ENCODE measurements at regions not wholly inside any gene's neighbourhood (a gene's known extent, or its start where the extent isn't known, plus 50 kb on each side); places are given as distances from the start of the nearest gene placed in this dataset.

- H3K4me2 ChIP-seq, result no peak overlapping the region
- H3K9me3 ChIP-seq (ENCODE audit: low read depth), result no peaks in the 10 kb centered on the region
- H3K27ac ChIP-seq, result no peak overlapping the region
- H3K4me1 ChIP-seq (ENCODE audit: insufficient read depth), result no peaks in the 10 kb centered on the region
- WGBS (ENCODE audit: low lambda C conversion rate, missing lambda C conversion rate), result 100% methylated on average over 1 of the region's 1 CpG
- no peak for DNase-seq (ENCODE audit: low spot score)
- H3K79me2 ChIP-seq, result no peaks in the 10 kb centered on the region
- no peaks in the 10 kb centered on the region for H3K9me2 ChIP-seq (replicated peaks; ENCODE audit: insufficient read depth)
- no peak overlapping the region for H2AFZ ChIP-seq
- H3K4me3 ChIP-seq, result no peak overlapping the region
- H3K27me3 ChIP-seq, result no peaks in the 10 kb centered on the region
- H4K20me1 ChIP-seq (ENCODE audit: insufficient read depth, poor library complexity, severe bottlenecking), result no peaks in the 10 kb centered on the region
- TF ChIP-seq EZH2 (IDR thresholded peaks at IDR 0.05; ENCODE audit: borderline replicate concordance), result no peak
- H3K36me3 ChIP-seq (replicated peaks; ENCODE audit: insufficient read depth, low read depth), result no peaks in the 10 kb centered on the region
Measured at GRCh38 chr2:235257590-235257989, 236.3 kb upstream of the AGAP1 start.

DNA sequence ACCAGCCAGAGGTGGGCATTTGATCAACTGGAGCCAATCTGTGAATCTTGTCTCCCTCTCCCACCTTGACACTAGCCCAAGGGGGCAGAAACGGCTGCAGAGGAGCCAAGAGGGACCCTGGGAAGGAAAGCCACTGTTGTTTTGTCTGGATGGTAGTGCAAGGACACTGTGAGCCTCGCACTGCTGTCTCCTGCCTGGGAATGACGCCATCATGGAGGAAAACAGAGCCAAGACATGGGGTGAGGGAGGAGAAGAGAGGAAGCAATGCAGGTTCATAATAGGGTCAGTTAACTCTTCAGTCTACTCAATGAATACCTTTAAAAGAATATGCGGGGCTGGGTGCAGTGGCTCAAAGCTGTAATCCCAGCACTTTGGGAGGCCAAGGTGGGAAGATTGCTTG lies 231.1 kb upstream of the AGAP1 start:
- no peak for TF ChIP-seq EZH2 (IDR thresholded peaks at IDR 0.05; ENCODE audit: borderline replicate concordance)
- TF ChIP-seq CTCF (IDR thresholded peaks at IDR 0.05; ENCODE audit: poor library complexity), result no peak
- TF ChIP-seq EZH2phosphoT487 (IDR thresholded peaks at IDR 0.05; ENCODE audit: low read depth, severe bottlenecking, unreplicated experiment), result no peak
- no peak for DNase-seq (ENCODE audit: low spot score)
- WGBS (ENCODE audit: low lambda C conversion rate, missing lambda C conversion rate), result 95% methylated on average over 4 of the region's 4 CpGs
- no peaks in the 10 kb centered on the region for H3K27me3 ChIP-seq
- H3K4me3 ChIP-seq, result no peak overlapping the region
- H3K9me2 ChIP-seq (replicated peaks; ENCODE audit: insufficient read depth), result no peaks in the 10 kb centered on the region
- no peaks in the 10 kb centered on the region for H3K4me1 ChIP-seq (ENCODE audit: insufficient read depth)
- no peaks in the 10 kb centered on the region for H3K36me3 ChIP-seq (replicated peaks; ENCODE audit: insufficient read depth, low read depth)
- no peaks in the 10 kb centered on the region for H3K79me2 ChIP-seq
- H3K9me3 ChIP-seq (ENCODE audit: low read depth), result no peaks in the 10 kb centered on the region
- no peaks in the 10 kb centered on the region for H4K20me1 ChIP-seq (ENCODE audit: insufficient read depth, poor library complexity, severe bottlenecking)
- H3K27ac ChIP-seq, result no peak overlapping the region
- H2AFZ ChIP-seq, result no peak overlapping the region
- H3K4me2 ChIP-seq, result no peak overlapping the region

GRCh38 chr2:235263205-235264120 lies 230.4 kb upstream of the AGAP1 start:
- peak; percentile 89 for DNase-seq (ENCODE audit: low spot score)
- Histone ChIP-seq H3K4me1 (ENCODE audit: insufficient read depth) (no peaks in the 10 kb centered on the region), H3K27me3 (no peaks in the 10 kb centered on the region), H3K4me2 (peak overlapping the region; percentile 38), H3K9me2 (replicated peaks; ENCODE audit: insufficient read depth) (no peaks in the 10 kb centered on the region), H3K9me3 (ENCODE audit: low read depth) (no peaks in the 10 kb centered on the region), H4K20me1 (ENCODE audit: insufficient read depth, poor library complexity, severe bottlenecking) (no peaks in the 10 kb centered on the region), H3K4me3 (no peak overlapping the region), H2AFZ (peak overlapping the region; percentile 9), H3K79me2 (no peaks in the 10 kb centered on the region), H3K36me3 (replicated peaks; ENCODE audit: insufficient read depth, low read depth) (no peaks in the 10 kb centered on the region), H3K27ac (peak overlapping the region; percentile 52)
- WGBS (ENCODE audit: low lambda C conversion rate, missing lambda C conversion rate), result 50% methylated on average over 28 of the region's 28 CpGs
- TF ChIP-seq EZH2phosphoT487 (IDR thresholded peaks at IDR 0.05; ENCODE audit: low read depth, severe bottlenecking, unreplicated experiment), result no peak
- TF ChIP-seq EZH2 (IDR thresholded peaks at IDR 0.05; ENCODE audit: borderline replicate concordance), result no peak
- TF ChIP-seq CTCF (IDR thresholded peaks at IDR 0.05; ENCODE audit: poor library complexity), result no peak

GRCh38 chr2:235264121-235264493 lies 229.7 kb upstream of the AGAP1 start:
- peak overlapping the region; percentile 9 for H2AFZ ChIP-seq
- no peak for TF ChIP-seq EZH2 (IDR thresholded peaks at IDR 0.05; ENCODE audit: borderline replicate concordance)
- no peak for TF ChIP-seq EZH2phosphoT487 (IDR thresholded peaks at IDR 0.05; ENCODE audit: low read depth, severe bottlenecking, unreplicated experiment)

More at GRCh38 chr2:235264121-235264493, 229.7 kb upstream of the AGAP1 start:
- Histone ChIP-seq H3K4me3 (no peak overlapping the region), H3K4me2 (peak overlapping the region; percentile 38), H3K4me1 (ENCODE audit: insufficient read depth) (peaks cover 4% of the 10 kb centered on the region), H3K27ac (peak overlapping the region; percentile 52), H3K79me2 (no peaks in the 10 kb centered on the region), H3K36me3 (replicated peaks; ENCODE audit: insufficient read depth, low read depth) (no peaks in the 10 kb centered on the region), H3K9me2 (replicated peaks; ENCODE audit: insufficient read depth) (no peaks in the 10 kb centered on the region), H3K27me3 (no peaks in the 10 kb centered on the region), H4K20me1 (ENCODE audit: insufficient read depth, poor library complexity, severe bottlenecking) (no peaks in the 10 kb centered on the region), H3K9me3 (ENCODE audit: low read depth) (no peaks in the 10 kb centered on the region)
- 91% methylated on average over 1 of the region's 1 CpG for WGBS (ENCODE audit: low lambda C conversion rate, missing lambda C conversion rate)
- no peak for DNase-seq (ENCODE audit: low spot score)

Data from hepatocyte (in vitro differentiated cells).